ENCODE measurements at regions not wholly inside any gene's neighbourhood (a gene's known extent, or its start where the extent isn't known, plus 50 kb on each side); places are given as distances from the start of the nearest gene placed in this dataset.
"Not testable (repeated sequence)": the region's sequence is repeated elsewhere in the genome, so short reads cannot be mapped to it uniquely, and the experiment has no call there.

- DNase-seq (ENCODE audit: low read depth) = no peak
Observed at GRCh38 chr5:104611135-104611767, 1048.7 kb upstream of the NUDT12 start.

GRCh38 chr5:104606258-104606829 lies 1043.8 kb upstream of the NUDT12 start:
- no peak for DNase-seq (ENCODE audit: low read depth)

GRCh38 chr5:104599726-104600125 lies 1037.1 kb upstream of the NUDT12 start:
- DNase-seq (ENCODE audit: low read depth) = no peak

- no peak for DNase-seq (ENCODE audit: low read depth)
Observed at GRCh38 chr5:104598285-104598684, 1035.7 kb upstream of the NUDT12 start.

- no peak for DNase-seq (ENCODE audit: low read depth)
Observed at GRCh38 chr5:104594850-104595249, 1032.3 kb upstream of the NUDT12 start.

- no peak for DNase-seq (ENCODE audit: low read depth)
Observed at GRCh38 chr5:104576677-104577076, 1014.1 kb upstream of the NUDT12 start.

- no peak for DNase-seq (ENCODE audit: low read depth)
Observed at GRCh38 chr5:104573949-104574709, 1011.5 kb upstream of the NUDT12 start.

- DNase-seq (ENCODE audit: low read depth) = no peak
Observed at GRCh38 chr5:104569621-104570020, 1007.0 kb upstream of the NUDT12 start.

GRCh38 chr5:104564530-104564929 lies 1001.9 kb upstream of the NUDT12 start:
- no peak for DNase-seq (ENCODE audit: low read depth)

- no peak for DNase-seq (ENCODE audit: low read depth)
Observed at GRCh38 chr5:104556957-104557356, 994.4 kb upstream of the NUDT12 start.

GRCh38 chr5:104551628-104552027 lies 989.0 kb upstream of the NUDT12 start:
- DNase-seq (ENCODE audit: low read depth) = no peak

GRCh38 chr5:104546871-104547270 lies 984.3 kb upstream of the NUDT12 start:
- DNase-seq (ENCODE audit: low read depth) = not testable (repeated sequence)

- peak; percentile 76 for DNase-seq (ENCODE audit: low read depth)
Observed at GRCh38 chr5:104541141-104541785, 978.7 kb upstream of the NUDT12 start.

- DNase-seq (ENCODE audit: low read depth) = peak; percentile 68
Observed at GRCh38 chr5:104540448-104540847, 977.9 kb upstream of the NUDT12 start.

- no peak for DNase-seq (ENCODE audit: low read depth)
Observed at GRCh38 chr5:104539618-104540350, 977.2 kb upstream of the NUDT12 start.

GRCh38 chr5:104538734-104539133 lies 976.1 kb upstream of the NUDT12 start:
- no peak for DNase-seq (ENCODE audit: low read depth)

- no peak for DNase-seq (ENCODE audit: low read depth)
Observed at GRCh38 chr5:104533498-104533897, 970.9 kb upstream of the NUDT12 start.

- no peak for DNase-seq (ENCODE audit: low read depth)
Observed at GRCh38 chr5:104526866-104527265, 964.3 kb upstream of the NUDT12 start.

- no peak for DNase-seq (ENCODE audit: low read depth)
Observed at GRCh38 chr5:104513640-104514072, 951.1 kb upstream of the NUDT12 start.

GRCh38 chr5:104513121-104513602 lies 950.6 kb upstream of the NUDT12 start:
- DNase-seq (ENCODE audit: low read depth) = no peak

- peak; percentile 20 for DNase-seq (ENCODE audit: low read depth)
Observed at GRCh38 chr5:104512063-104512825, 949.7 kb upstream of the NUDT12 start.
